ENCODE measurements at regions not wholly inside any gene's neighbourhood (a gene's known extent, or its start where the extent isn't known, plus 50 kb on each side); places are given as distances from the start of the nearest gene placed in this dataset.

GRCh38 chr14:82138431-82138830 lies 604.8 kb upstream of the SEL1L start:
- no peak for DNase-seq (ENCODE audit: low spot score)

- no peak for DNase-seq (ENCODE audit: low spot score)
Observed at GRCh38 chr14:82146846-82147245, 613.2 kb upstream of the SEL1L start.

DNA sequence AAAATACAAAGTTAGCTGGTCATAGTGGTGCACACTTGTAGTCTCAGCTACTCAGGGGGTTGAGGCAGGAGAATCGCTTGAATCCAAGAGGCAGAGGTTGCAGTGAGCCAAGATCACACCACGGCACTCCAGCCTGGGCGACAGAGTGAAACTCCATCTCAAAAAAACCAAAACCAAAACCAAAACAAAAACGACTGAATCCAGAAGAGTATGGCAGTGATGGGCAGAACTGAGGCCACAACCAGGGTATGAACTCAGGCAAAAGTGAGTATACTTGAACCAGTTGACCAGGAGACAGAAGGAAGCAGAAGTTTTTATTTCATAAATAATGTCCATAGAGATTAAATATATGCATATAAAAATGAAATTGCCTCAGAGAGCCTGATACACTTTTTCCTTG lies 620.0 kb upstream of the SEL1L start:
- no peak for DNase-seq (ENCODE audit: low spot score)

- no peak for DNase-seq (ENCODE audit: low spot score)
Observed at GRCh38 chr14:82159624-82160023, 626.0 kb upstream of the SEL1L start.

DNA sequence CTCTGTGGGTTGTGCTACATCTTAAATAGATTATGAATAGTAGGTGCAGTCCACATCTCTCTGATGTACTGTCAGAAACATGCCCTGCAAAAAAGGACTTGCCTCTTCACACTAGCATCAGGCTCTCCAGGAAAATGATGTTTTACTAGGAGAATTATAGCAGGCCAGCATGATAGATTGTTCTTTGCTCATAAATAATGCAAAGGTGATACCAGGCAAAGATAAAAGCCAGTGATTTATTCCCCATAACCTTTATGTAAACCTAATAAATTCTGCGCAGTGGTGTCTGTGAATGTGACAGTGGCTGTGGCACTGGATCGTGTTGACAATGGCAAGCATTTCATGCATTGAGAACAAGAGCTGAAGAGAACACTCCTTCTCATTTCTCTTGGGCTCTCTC lies 646.5 kb upstream of the SEL1L start:
- no peak for DNase-seq (ENCODE audit: low spot score)

- no peak for DNase-seq (ENCODE audit: low spot score)
Observed at GRCh38 chr14:82182646-82183045, 649.0 kb upstream of the SEL1L start.

DNA sequence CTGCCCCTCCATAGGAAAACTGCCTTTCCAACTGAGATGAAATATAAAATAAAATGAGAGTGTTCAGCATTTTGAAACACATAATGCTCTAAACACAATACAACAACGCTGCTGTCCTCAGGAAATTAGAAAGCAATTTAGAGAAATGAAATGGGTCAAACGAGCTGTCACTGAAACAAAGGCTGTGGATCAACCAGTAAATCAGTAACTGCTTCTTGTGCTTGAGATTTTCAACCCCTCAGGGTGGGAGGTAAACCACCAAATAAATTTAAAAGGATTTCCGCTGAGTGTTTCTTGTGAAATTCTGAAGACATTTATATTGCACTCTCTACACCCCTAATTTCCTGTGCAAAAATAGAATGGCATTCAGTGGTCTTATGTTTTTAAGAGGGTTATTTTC lies 657.1 kb upstream of the SEL1L start:
- no peak for DNase-seq (ENCODE audit: low spot score)

DNA sequence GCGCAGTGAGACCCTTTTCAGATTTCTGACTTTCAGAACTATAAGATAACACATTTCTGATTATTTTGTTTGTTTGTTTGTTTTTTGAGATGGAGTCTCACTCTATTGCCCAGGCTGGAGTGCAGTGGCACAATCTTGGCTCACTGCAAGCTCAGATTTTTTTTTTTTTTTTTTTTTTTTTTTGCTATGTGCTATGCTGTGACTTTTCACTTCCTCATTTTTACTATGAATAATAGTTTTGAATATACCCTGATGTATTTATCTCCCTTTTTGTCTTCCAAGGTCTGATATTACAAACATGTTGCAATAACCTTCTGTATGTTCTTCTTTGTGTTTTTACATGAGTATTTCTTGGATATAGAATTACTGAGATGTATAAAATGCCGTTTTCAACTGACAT lies 658.7 kb upstream of the SEL1L start:
- DNase-seq (ENCODE audit: low spot score): no peak

DNA sequence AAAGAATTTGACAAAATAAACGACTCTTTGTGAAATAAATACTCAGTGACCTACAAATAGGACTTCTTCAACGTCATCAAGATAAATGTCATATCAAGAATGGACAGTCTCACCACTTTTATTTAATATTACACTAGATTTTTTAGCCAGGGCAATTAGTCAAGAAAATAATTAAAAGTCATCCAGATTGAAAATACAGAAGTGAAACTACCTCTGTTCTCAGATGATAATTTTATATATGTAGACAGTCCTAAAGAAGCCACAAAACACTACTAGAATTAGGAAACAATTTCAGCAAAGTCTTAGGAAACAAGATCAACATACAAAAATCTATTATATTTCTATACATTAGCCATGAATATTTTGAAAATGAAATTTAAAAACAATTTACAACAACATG lies 689.6 kb upstream of the SEL1L start:
- no peak for DNase-seq (ENCODE audit: low spot score)

DNA sequence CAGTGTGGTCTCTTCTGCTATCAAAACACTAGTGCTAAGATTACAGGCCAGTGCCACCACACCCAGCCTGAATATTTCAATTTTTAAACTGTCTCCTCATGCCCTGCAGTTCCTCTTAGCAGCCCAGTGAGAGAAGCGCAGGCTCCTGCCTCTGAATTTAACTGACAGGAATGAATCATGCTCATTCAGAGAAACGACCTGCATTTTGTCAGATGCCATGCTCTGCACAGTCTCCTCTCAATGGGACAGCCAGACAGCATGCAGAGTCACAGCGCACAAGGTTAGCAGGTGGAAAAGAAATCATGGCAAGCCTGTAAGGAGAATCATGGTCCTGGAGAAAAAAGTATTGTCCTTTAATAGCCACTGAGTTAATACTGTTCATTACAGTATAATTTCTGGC lies 691.0 kb upstream of the SEL1L start:
- DNase-seq (ENCODE audit: low spot score): no peak

- no peak for DNase-seq (ENCODE audit: low spot score)
Observed at GRCh38 chr14:82230748-82231147, 697.1 kb upstream of the SEL1L start.

GRCh38 chr14:82238649-82239048 lies 705.0 kb upstream of the SEL1L start:
- no peak for DNase-seq (ENCODE audit: low spot score)

DNA sequence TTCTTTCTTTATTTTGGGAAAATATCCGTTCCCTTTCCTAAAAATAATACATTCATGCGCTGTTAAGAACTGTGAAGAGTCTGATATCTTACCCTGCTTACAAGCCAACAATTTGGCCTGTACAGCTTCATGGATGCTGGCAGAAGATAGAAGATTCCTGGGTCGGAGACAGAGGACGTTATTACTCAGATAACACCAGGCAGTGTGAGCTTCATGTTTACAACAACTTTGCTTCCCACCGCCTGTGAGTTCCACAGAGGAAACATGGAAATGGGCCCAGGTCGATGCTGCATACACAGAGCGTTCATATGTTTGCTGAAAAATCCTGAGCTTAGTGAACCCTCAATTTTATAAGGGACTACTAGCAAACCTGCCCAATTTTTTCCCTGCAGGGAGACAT lies 705.6 kb upstream of the SEL1L start:
- no peak for DNase-seq (ENCODE audit: low spot score)

- DNase-seq (ENCODE audit: low spot score): no peak
Observed at GRCh38 chr14:82244791-82245190, 711.1 kb upstream of the SEL1L start.

GRCh38 chr14:82251494-82251893 lies 717.8 kb upstream of the SEL1L start:
- DNase-seq (ENCODE audit: low spot score): no peak

GRCh38 chr14:82270286-82270685 lies 736.6 kb upstream of the SEL1L start:
- DNase-seq (ENCODE audit: low spot score): no peak

GRCh38 chr14:82298811-82299210 lies 765.2 kb upstream of the SEL1L start:
- DNase-seq (ENCODE audit: low spot score): no peak

GRCh38 chr14:82309199-82309598 lies 775.5 kb upstream of the SEL1L start:
- no peak for DNase-seq (ENCODE audit: low spot score)

DNA sequence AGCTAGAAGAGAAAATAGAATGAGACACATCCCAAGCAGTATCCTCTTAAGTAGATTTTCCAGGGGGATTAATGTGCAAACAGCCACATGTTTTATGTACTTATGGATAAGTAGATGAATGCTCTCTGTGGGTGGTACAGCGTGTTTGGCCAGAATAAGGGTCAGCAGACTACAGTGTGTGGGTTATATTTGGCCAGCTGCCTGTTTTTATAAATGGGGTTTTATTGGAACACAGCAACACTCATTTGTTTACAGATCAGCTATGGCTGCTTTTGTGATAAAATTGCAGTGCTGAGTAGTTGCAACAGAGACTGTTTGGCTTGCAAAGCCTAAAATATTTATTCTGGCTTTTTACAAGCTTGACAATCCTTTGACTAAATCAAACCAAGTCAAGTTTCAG lies 780.2 kb upstream of the SEL1L start:
- no peak for DNase-seq (ENCODE audit: low spot score)

GRCh38 chr14:82328442-82328841 lies 794.8 kb upstream of the SEL1L start:
- DNase-seq (ENCODE audit: low spot score): no peak

GRCh38 chr14:82341261-82341810 lies 807.7 kb upstream of the SEL1L start:
- no peak for DNase-seq (ENCODE audit: low spot score)

- DNase-seq (ENCODE audit: low spot score): no peak
Observed at GRCh38 chr14:82342596-82342995, 808.9 kb upstream of the SEL1L start.

DNA sequence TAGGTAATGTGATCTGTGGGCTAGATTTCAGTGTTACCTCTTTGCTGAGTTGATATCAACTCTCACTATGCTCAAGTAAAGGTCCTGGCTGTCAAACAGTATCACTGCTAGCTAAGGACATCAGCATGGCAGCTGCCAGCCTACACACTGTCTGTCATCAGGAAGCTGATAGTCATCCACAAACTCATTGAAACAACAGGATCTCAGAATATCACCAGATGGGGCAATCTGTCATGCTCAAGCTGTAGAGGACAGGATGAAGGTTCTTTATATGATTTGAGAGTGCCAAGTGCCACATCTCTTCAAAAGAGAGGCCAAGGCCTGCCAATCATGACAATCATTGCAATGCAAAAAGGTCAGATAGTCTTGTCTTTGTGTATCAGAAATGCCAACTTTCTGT lies 811.5 kb upstream of the SEL1L start:
- DNase-seq (ENCODE audit: low spot score): no peak

DNA sequence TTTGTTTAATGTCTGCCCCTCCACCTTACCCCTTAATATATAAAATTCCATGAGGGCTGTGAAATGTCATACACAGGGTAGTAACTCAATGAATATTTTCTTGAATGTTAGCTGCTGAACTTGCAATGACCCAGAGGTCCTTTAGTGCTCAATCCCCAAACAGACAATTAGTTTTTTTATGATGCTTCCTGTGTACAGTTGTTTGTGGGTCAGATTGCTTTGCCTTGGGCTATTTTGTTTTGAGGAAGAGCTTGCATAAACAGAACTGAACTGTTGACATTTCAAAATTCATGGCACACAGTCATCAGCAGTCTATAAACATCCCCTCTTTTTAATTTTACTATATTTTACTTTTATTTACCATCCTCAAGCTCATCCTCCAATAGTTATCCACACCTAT lies 820.5 kb upstream of the SEL1L start:
- DNase-seq (ENCODE audit: low spot score): no peak

DNA sequence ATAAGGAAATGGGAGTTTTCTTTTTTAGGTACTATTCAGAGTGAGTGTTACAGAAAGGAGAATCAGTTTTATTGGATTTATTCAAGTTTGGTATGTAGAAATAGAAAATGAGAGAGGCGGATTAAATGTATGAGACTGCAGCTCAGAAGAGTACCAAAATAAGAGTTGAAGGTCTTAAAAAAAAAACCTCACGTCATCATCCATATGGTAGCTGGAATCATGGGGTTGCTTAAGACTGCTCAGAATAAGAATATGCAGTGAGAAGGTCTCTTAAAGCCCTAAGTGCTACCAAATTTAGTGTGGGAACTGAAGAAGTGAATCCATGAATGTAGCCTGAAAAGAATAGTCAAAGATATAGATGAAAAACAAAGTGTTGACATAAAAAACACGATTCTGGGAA lies 825.5 kb upstream of the SEL1L start:
- DNase-seq (ENCODE audit: low spot score): no peak
